Keratinocyte (primary cell): ENCODE measurements at regions not wholly inside any gene's neighbourhood (a gene's known extent, or its start where the extent isn't known, plus 50 kb on each side); places are given as distances from the start of the nearest gene placed in this dataset.
A peak's percentile ranks its signal among the peaks of the same experiment; 100 is the strongest.

ENCODE experiments used
- DNase-seq: peaks from one replicate; pipeline ENCODE4 v3.0.0-alpha.2; 2011; ENCODE audit warnings: low read depth, missing footprints, low spot score
- FAIRE-seq: peaks from 2 replicates; lab custom pipeline; 2011; peaks lifted over from hg19 to GRCh38; lab: Jason Lieb, UNC
- H2AFZ ChIP-seq: 2 replicates; pipeline ENCODE4 v1.6.0; 2012; ENCODE audit warnings: low read length, control low read depth, inconsistent platforms; ENCODE audit not compliant: control insufficient read depth
- H3K27ac ChIP-seq: 2 replicates; pipeline ENCODE4 v1.5.1; 2011; ENCODE audit warnings: low read length; ENCODE audit not compliant: control insufficient read depth, insufficient read depth
- H3K27me3 ChIP-seq: 3 replicates; pipeline ENCODE4 v1.6.0; 2011; ENCODE audit warnings: low read length; ENCODE audit not compliant: control insufficient read depth, insufficient read depth; ENCODE audit errors: extremely low read depth
- H3K36me3 ChIP-seq, 2 experiments: 2 replicates in 1 of 2; 3 replicates in 1 of 2; pipeline ENCODE4 v1.5.1; 2011; ENCODE audit warnings: low read length in 2 of 2, mild to moderate bottlenecking in 1 of 2; ENCODE audit not compliant: control insufficient read depth in 2 of 2, insufficient read depth in 2 of 2; ENCODE audit errors: extremely low read depth in 1 of 2
- H3K4me1 ChIP-seq: 3 replicates; pipeline ENCODE4 v1.5.1; 2011; ENCODE audit warnings: low read length; ENCODE audit not compliant: control insufficient read depth, insufficient read depth; ENCODE audit errors: extremely low read depth
- H3K4me2 ChIP-seq: 3 replicates; pipeline ENCODE4 v1.6.0; 2011; ENCODE audit warnings: low read depth, low read length; ENCODE audit not compliant: control insufficient read depth, insufficient read depth; ENCODE audit errors: extremely low read depth
- H3K4me3 ChIP-seq, 3 experiments: fragments of 200-600 bp in 1 of 3; sonication (generic) in 1 of 3; 2 replicates in 2 of 3; 3 replicates in 1 of 3; pipeline ENCODE4 v1.5.1; 2011 to 2016; ENCODE audit warnings: low read length in 3 of 3, mild to moderate bottlenecking in 3 of 3, control low read depth in 2 of 3, inconsistent platforms in 1 of 3, low read depth in 1 of 3, mixed read lengths in 1 of 3, mixed run types in 1 of 3, moderate library complexity in 1 of 3; ENCODE audit not compliant: control insufficient read depth in 2 of 3, insufficient read depth in 2 of 3; ENCODE audit errors: extremely low read depth in 1 of 3
- H3K79me2 ChIP-seq: 2 replicates; pipeline ENCODE4 v1.6.0; 2012; ENCODE audit warnings: low read length; ENCODE audit not compliant: control insufficient read depth, insufficient read depth
- H3K9ac ChIP-seq: 3 replicates; pipeline ENCODE4 v1.6.0; 2011; ENCODE audit warnings: low read length; ENCODE audit not compliant: control insufficient read depth, insufficient read depth; ENCODE audit errors: extremely low read depth
- H3K9me1 ChIP-seq: 3 replicates; pipeline ENCODE4 v1.6.0; 2011; ENCODE audit warnings: low read length; ENCODE audit not compliant: control insufficient read depth, insufficient read depth; ENCODE audit errors: extremely low read depth
- H3K9me3 ChIP-seq: 2 replicates; pipeline ENCODE4 v1.5.1; 2012; ENCODE audit warnings: low read depth, low read length; ENCODE audit not compliant: control insufficient read depth
- H4K20me1 ChIP-seq: 3 replicates; pipeline ENCODE4 v1.6.0; 2011; ENCODE audit warnings: low read length; ENCODE audit not compliant: control insufficient read depth, insufficient read depth; ENCODE audit errors: extremely low read depth
- EZH2 ChIP-seq: IDR thresholded peaks from one replicate; pipeline ENCODE4 v1.6.1; 2012; ENCODE audit warnings: inconsistent platforms, mild to moderate bottlenecking, low read length, moderate library complexity
- dilution Hi-C: fragments of 300-500 bp; cut with MboI; formaldehyde crosslinking; loops from one replicate; pipeline ENCODE4 v1.7.0; 2020; ENCODE audit warnings: low sequenced_read_pairs; ENCODE audit not compliant: extremely low pct_ligation_motif_present
- TF ChIP-seq, protein P1 (sequence below), 3 experiments: IDR thresholded peaks in 1 of 3; conservative IDR thresholded peaks in 1 of 3; optimal IDR thresholded peaks in 1 of 3; 2 replicates in 2 of 3; 3 replicates in 1 of 3; pipeline versions ENCODE3 to v1.5.1; 2011; ENCODE audit warnings: low read length in 3 of 3, mild to moderate bottlenecking in 3 of 3, moderate library complexity in 2 of 3, control low read depth in 1 of 3, inconsistent platforms in 1 of 3; ENCODE audit not compliant: insufficient read depth in 2 of 3; ENCODE audit errors: extremely low read depth in 1 of 3

DNA sequence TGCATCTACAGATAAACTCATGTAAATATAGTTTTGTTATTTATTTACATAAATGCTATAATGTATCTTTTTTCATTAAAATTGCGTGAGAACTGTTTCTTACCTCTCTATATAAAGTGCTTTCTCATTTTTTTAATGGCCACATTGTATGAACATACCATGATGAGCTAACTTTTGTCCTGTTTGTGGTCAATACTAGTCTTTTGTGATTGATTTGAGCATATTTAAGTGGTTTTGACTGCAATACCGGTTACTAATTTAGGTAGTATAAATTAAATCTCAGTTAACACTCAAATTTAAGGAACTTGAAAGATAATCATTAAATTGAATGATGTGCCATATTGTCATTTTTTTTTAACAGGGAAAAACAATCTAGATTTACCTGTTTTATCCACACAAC, 108.2 kb downstream of the HAUS1 start:
- dilution Hi-C loops = no loop called here
- DNase-seq = no peak
- peaks cover 4% of the 10 kb centered on the region for H3K9me1 ChIP-seq

DNA sequence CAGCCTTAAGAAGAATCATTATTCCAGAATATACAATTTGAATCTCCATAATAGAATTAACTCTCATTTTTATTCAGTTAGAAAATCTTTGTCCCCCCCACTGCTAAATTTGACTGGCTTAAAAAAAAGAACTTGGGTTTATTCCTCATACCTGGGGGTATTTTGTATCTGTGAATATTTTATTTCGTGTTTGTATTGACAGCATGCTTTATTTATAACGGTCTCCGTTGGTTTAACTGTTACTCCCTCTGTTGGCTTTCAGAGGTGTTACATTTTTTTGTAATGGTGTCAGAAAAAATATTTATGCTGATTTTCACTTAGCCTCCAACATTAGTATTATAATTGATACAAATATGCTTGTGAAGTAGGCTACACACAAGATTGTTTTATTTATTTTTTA, 109.1 kb downstream of the HAUS1 start:
- H3K4me2 ChIP-seq = no peak overlapping the region
- peaks cover 83% of the 10 kb centered on the region for H3K79me2 ChIP-seq
- H3K9me1 ChIP-seq = peaks cover 4% of the 10 kb centered on the region
- dilution Hi-C loops = no loop called here
- H3K27me3 ChIP-seq = no peaks in the 10 kb centered on the region
- H3K4me1 ChIP-seq = peaks cover 7% of the 10 kb centered on the region
- FAIRE-seq (no peak), DNase-seq (no peak)
- H4K20me1 ChIP-seq = no peaks in the 10 kb centered on the region
- H3K36me3 ChIP-seq = peaks cover 3 to 8% of the 10 kb centered on the region in 2 experiments
- no peak overlapping the region for H3K4me3 ChIP-seq
- no peak overlapping the region for H3K9ac ChIP-seq
- H3K9me3 ChIP-seq = no peaks in the 10 kb centered on the region
- no peak overlapping the region for H2AFZ ChIP-seq
- TF ChIP-seq EZH2 = no peak
- TF ChIP-seq, protein P1, sequence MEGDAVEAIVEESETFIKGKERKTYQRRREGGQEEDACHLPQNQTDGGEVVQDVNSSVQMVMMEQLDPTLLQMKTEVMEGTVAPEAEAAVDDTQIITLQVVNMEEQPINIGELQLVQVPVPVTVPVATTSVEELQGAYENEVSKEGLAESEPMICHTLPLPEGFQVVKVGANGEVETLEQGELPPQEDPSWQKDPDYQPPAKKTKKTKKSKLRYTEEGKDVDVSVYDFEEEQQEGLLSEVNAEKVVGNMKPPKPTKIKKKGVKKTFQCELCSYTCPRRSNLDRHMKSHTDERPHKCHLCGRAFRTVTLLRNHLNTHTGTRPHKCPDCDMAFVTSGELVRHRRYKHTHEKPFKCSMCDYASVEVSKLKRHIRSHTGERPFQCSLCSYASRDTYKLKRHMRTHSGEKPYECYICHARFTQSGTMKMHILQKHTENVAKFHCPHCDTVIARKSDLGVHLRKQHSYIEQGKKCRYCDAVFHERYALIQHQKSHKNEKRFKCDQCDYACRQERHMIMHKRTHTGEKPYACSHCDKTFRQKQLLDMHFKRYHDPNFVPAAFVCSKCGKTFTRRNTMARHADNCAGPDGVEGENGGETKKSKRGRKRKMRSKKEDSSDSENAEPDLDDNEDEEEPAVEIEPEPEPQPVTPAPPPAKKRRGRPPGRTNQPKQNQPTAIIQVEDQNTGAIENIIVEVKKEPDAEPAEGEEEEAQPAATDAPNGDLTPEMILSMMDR (optimal IDR thresholded peaks at IDR 0.05 in 1 of 3, IDR thresholded peaks at IDR 0.05 in 1 of 3, conservative IDR thresholded peaks at IDR 0.05 in 1 of 3; ENCODE audit: extremely low read depth in 1 of 3, insufficient read depth in 2 of 3, low read length in 3 of 3) = peak in 2 of 3 experiments; percentile 31 to 41
- no peak overlapping the region for H3K27ac ChIP-seq

More for the DNA sequence above, 108.2 kb downstream of the HAUS1 start:
- H3K27me3 ChIP-seq = no peaks in the 10 kb centered on the region
- H3K9me3 ChIP-seq = no peaks in the 10 kb centered on the region
- no peak overlapping the region for H3K9ac ChIP-seq
- peaks cover 85% of the 10 kb centered on the region for H3K79me2 ChIP-seq
- H3K4me2 ChIP-seq = no peak overlapping the region
- no peak for FAIRE-seq
- no peaks in the 10 kb centered on the region for H4K20me1 ChIP-seq
- no peak overlapping the region for H3K4me3 ChIP-seq
- peaks cover 7% of the 10 kb centered on the region for H3K4me1 ChIP-seq
- H3K36me3 ChIP-seq = peaks cover 3 to 8% of the 10 kb centered on the region in 2 experiments
- H2AFZ ChIP-seq = no peak overlapping the region
- TF ChIP-seq, protein P1 (optimal IDR thresholded peaks at IDR 0.05 in 1 of 3, IDR thresholded peaks at IDR 0.05 in 1 of 3, conservative IDR thresholded peaks at IDR 0.05 in 1 of 3; ENCODE audit: extremely low read depth in 1 of 3, insufficient read depth in 2 of 3, low read length in 3 of 3) = no peak
- TF ChIP-seq EZH2 = no peak
- H3K27ac ChIP-seq = no peak overlapping the region
